ENCODE measurements at regions not wholly inside any gene's neighbourhood (a gene's known extent, or its start where the extent isn't known, plus 50 kb on each side); places are given as distances from the start of the nearest gene placed in this dataset.

GRCh38 chr13:81388400-81388799 is 1047.5 kb upstream of the SPRY2 start:
- Histone ChIP-seq H3K4me1 (no peaks in the 10 kb centered on the region), H3K4me3 (no peak overlapping the region), H3K27me3 (no peaks in the 10 kb centered on the region), H3K27ac (no peak overlapping the region), H3K9me3 (no peaks in the 10 kb centered on the region), H3K36me3 (no peaks in the 10 kb centered on the region)
- ATAC-seq (ENCODE audit: low FRiP score in 2 of 2) (no peak), DNase-seq (no peak)
- WGBS, 2 donors = 32 to 42% methylated on average over 1 of the region's 1 CpG
- no peak for TF ChIP-seq POLR2AphosphoS5 (IDR thresholded peaks at IDR 0.05)
- TF ChIP-seq CTCF (IDR thresholded peaks at IDR 0.05) = no peak
- TF ChIP-seq EP300 (IDR thresholded peaks at IDR 0.05) = no peak
- no peak for TF ChIP-seq POLR2A (IDR thresholded peaks at IDR 0.05)

- Histone ChIP-seq H3K36me3 (no peaks in the 10 kb centered on the region), H3K9me3 (no peaks in the 10 kb centered on the region), H3K27ac (no peak overlapping the region), H3K27me3 (no peaks in the 10 kb centered on the region), H3K4me3 (no peak overlapping the region), H3K4me1 (no peaks in the 10 kb centered on the region)
- TF ChIP-seq POLR2AphosphoS5 (IDR thresholded peaks at IDR 0.05) = no peak
- TF ChIP-seq CTCF (IDR thresholded peaks at IDR 0.05) = no peak
- DNase-seq (no peak), ATAC-seq (ENCODE audit: low FRiP score in 2 of 2) (no peak)
- 87 to 89% methylated on average over 5 of the region's 5 CpGs for WGBS, 2 donors
Observed at GRCh38 chr13:81383444-81383843, 1042.5 kb upstream of the SPRY2 start.

- no peaks in the 10 kb centered on the region for H3K9me3 ChIP-seq
Observed at GRCh38 chr13:81382246-81382645, 1041.3 kb upstream of the SPRY2 start.

GRCh38 chr13:81381560-81381959 is 1040.6 kb upstream of the SPRY2 start:
- Histone ChIP-seq H3K27ac (no peak overlapping the region), H3K9me3 (no peaks in the 10 kb centered on the region), H3K36me3 (no peaks in the 10 kb centered on the region), H3K4me3 (no peak overlapping the region), H3K27me3 (no peaks in the 10 kb centered on the region), H3K4me1 (no peaks in the 10 kb centered on the region)
- TF ChIP-seq CTCF (IDR thresholded peaks at IDR 0.05) (no peak), EP300 (IDR thresholded peaks at IDR 0.05) (no peak), POLR2AphosphoS5 (IDR thresholded peaks at IDR 0.05) (no peak), POLR2A (IDR thresholded peaks at IDR 0.05) (no peak)
- WGBS, 2 donors = 60 to 70% methylated on average over 1 of the region's 1 CpG
- no peak for ATAC-seq (ENCODE audit: low FRiP score in 2 of 2)
- DNase-seq = no peak

More at GRCh38 chr13:81382246-81382645, 1041.3 kb upstream of the SPRY2 start:
- DNase-seq (no peak), ATAC-seq (ENCODE audit: low FRiP score in 2 of 2) (no peak)
- Histone ChIP-seq H3K27me3 (no peaks in the 10 kb centered on the region), H3K4me1 (no peaks in the 10 kb centered on the region), H3K36me3 (no peaks in the 10 kb centered on the region), H3K4me3 (no peak overlapping the region), H3K27ac (no peak overlapping the region)
- no peak for TF ChIP-seq POLR2AphosphoS5 (IDR thresholded peaks at IDR 0.05)
- no peak for TF ChIP-seq POLR2A (IDR thresholded peaks at IDR 0.05)
- TF ChIP-seq CTCF (IDR thresholded peaks at IDR 0.05) = no peak
- no peak for TF ChIP-seq EP300 (IDR thresholded peaks at IDR 0.05)
- WGBS, 2 donors = 68 to 81% methylated on average over 1 of the region's 1 CpG

- Histone ChIP-seq H3K4me1 (no peaks in the 10 kb centered on the region), H3K27me3 (no peaks in the 10 kb centered on the region), H3K9me3 (no peaks in the 10 kb centered on the region), H3K27ac (no peak overlapping the region), H3K36me3 (no peaks in the 10 kb centered on the region), H3K4me3 (no peak overlapping the region)
- no peak for TF ChIP-seq CTCF (IDR thresholded peaks at IDR 0.05)
- DNase-seq (no peak), ATAC-seq (ENCODE audit: low FRiP score in 2 of 2) (no peak)
Observed at GRCh38 chr13:81379183-81379582, 1038.3 kb upstream of the SPRY2 start.

Measured in upper lobe of left lung (tissue), 6 donors.